Nucleus accumbens (tissue), 56 donors: ENCODE measurements at regions not wholly inside any gene's neighbourhood (a gene's known extent, or its start where the extent isn't known, plus 50 kb on each side); places are given as distances from the start of the nearest gene placed in this dataset.
"Not testable (repeated sequence)": the region's sequence is repeated elsewhere in the genome, so short reads cannot be mapped to it uniquely, and the experiment has no call there.

Source experiments
- DNase-seq, 56 donors: peaks; one replicate each; lab custom pipeline; 2025; lab: John Stamatoyannopoulos, UW

- no peak for DNase-seq
Measured at GRCh38 chr2:129002751-129003150, 684.1 kb upstream of the HS6ST1 start.

GRCh38 chr2:129004485-129004884, 685.8 kb upstream of the HS6ST1 start:
- DNase-seq, result no peak

- DNase-seq, result no peak
Measured at GRCh38 chr2:129004940-129005490, 686.3 kb upstream of the HS6ST1 start.

GRCh38 chr2:129006135-129006886, 687.6 kb upstream of the HS6ST1 start:
- no peak for DNase-seq

DNA sequence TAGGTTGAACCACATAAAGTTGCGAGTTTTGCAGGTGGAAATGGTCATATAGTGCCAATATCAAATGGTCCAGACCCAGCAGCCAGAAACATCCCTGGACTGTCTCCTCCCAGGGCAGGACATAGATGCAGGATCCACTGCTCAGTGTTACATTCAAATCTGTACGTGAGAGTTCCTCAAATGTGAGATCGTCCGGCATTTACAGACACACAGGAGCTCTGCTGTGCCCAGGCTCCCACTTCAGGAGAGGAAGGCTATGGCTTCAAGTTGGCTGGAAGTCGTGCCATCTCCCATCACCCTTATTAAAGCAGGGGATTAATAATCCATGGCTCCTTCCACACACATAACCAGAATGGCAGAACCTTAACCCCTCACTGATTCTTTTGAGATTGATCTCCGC, 688.2 kb upstream of the HS6ST1 start:
- no peak for DNase-seq

- DNase-seq, result no peak
Measured at GRCh38 chr2:129008055-129008880, 689.6 kb upstream of the HS6ST1 start.

GRCh38 chr2:129008881-129009554, 690.4 kb upstream of the HS6ST1 start:
- DNase-seq, result no peak

GRCh38 chr2:129009555-129010146, 691.0 kb upstream of the HS6ST1 start:
- DNase-seq, result no peak

- DNase-seq, result no peak
Measured at GRCh38 chr2:129010262-129010661, 691.6 kb upstream of the HS6ST1 start.

DNA sequence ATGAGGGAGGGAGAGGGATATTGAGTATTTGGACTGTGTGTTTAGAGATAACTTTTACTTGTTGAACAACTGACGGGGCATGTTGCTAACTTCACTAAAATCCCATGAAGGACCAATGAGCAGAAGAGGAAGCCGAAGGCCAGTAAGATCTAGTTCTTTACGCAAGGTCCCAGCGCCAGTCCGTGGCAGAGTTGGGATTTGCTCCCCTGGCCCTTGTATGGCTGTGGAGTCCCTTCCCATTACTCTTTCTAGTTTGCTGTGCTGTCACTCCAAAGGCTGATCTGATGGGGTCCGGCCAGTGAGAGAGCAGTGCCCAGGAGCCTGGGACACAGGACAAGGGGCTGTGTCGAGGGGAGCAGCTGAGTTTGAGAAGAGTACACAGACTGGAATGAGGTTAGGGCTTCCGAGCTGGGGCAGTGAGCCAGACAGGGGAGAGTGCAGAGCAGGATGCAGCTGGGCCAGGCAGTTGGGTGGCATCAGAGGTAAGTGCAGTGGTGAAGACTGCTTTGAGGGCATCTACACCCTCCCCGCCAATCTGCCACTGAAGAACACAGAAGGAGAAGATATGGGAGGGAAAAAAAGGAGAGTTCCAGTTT, 692.9 kb upstream of the HS6ST1 start:
- DNase-seq, result no peak

DNA sequence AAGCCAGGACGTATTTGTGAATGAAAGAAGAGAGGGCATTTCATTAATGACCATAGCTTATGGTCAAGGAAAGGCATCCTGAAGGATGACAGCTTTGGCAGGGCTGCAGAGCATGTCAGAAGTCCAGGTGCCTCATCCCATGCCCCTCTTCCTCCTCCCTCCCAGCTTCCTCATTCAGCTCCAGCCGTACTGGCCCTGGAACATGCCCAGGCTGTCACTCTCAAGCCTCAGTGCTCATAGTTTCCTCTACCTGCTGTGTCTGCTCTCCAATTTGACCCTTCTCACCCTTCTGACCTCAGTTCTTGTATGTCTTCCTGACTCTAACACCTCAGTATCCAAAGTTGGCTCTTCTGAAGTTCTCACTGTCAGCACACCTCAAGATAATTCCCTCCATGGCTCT, 695.8 kb upstream of the HS6ST1 start:
- no peak for DNase-seq

DNA sequence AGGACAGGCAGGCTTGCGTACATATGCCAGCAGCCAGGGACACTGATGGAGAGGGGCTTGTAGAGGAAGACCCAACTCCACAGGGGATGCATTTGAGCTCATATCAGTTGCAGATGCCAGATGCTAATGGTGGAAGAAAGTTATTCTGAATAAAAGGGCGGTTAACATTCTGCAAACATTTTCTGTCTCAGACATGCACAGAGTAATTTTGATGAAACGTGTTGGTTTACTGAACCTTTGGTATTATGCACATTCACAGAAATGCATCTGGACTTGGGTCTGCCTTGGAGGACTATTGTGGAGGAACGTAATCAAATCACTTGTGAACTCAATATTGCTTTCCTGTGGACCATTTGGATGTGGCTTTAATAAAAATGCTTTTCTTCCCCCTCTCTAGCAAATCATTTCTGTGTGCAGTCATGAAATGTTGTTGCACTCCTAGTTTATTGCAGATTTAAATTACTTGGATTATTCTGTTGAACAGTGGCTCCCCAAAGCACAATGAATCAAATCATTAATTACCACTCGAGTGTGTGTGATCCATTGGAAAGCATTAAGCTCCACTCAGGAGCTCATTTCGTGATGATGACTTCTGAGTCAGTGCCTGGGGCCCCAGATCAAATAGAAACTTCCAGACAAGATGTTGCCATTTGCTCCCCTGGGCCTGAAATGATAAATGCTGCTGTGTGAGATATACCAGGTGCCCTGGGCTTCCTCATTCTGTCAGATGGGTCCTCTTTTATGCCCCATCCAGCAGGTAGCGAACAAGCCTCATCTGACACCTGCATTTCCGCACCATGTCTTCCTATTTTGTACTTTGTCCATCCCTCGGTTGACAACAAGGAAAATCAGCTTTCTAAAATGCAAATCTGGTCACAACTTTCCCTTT, 697.0 kb upstream of the HS6ST1 start:
- no peak for DNase-seq

GRCh38 chr2:129016972-129017371, 698.3 kb upstream of the HS6ST1 start:
- DNase-seq, result no peak

DNA sequence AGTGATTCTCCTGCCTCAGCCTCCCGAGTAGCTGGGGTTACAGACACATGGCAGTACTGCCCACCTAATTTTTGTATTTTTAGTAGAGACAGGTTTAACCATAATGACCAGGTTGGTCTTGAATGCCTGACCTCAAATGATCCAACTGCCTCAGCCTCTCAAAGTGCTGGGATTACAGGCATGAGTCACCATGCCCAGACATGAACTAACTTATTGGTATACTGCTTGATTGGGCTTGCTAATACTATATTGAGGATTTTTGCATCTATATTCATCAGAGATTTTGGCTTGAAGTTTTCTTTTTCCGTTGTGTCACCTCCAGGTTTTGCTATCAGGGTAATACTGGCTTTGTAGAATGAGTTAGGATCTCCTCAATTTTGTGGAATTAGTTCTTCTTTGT, 706.1 kb upstream of the HS6ST1 start:
- DNase-seq, result no peak

- no peak for DNase-seq
Measured at GRCh38 chr2:129035992-129036391, 717.3 kb upstream of the HS6ST1 start.

DNA sequence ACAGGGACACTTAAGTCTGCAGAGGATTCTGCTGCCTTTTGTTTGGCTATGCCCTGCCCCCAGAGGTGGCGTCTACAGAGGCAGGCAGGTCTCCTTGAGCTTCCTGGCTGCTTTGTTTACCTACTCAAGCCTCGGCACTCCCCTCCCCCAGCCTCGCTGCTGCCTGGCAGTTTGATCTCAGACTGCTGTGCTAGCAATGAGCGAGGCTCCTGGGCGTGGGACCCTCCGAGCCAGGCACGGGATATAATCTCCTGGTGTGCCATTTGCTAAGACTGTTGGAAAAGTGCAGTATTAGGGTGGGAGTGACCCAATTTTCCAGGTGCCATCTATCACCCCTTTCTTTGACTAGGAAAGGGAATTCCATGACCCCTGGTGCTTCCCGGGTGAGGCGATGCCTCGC, 725.0 kb upstream of the HS6ST1 start:
- DNase-seq, result not testable (repeated sequence)

GRCh38 chr2:129046475-129046874, 727.8 kb upstream of the HS6ST1 start:
- not testable (repeated sequence) for DNase-seq

DNA sequence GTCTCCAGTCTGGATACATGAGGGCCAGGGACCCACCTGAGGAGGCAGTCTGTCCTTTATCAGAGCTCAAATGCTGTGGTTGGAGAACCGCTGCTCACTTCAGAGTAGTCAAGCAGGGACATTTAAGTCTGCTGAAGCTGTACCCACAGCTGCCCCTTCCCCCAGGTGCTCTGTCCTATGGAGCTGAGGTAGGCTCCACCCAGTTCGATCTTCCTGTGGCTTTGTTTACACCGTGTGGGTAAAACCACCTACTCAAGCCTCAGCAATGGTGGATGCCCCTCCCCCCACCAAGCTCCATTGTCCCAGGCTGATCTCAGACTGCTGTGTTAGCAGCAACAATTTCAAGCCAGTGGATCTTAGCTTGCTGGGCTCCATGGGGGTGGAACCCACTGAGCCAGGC, 731.4 kb upstream of the HS6ST1 start:
- DNase-seq, result no peak

DNA sequence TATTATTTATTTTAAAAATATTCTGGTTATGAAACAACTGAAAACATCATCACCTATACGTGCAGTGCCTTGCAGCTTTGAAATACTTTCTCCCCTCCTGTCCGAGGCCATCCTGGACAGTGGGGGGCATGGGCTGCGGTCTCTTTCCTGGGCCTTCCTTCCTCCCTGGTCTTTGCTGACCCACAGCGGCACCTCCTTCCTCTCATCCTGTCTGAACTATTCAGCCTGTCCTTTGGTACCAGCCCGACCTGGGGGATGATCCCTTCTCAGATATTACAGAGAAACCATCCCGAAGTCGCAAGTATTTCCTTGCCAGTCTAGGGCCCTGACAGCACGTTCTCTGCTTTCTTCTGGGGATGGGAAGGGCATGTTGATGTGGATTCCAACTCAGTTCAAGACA, 736.6 kb upstream of the HS6ST1 start:
- DNase-seq, result no peak
